ENCODE measurements at regions not wholly inside any gene's neighbourhood (a gene's known extent, or its start where the extent isn't known, plus 50 kb on each side); places are given as distances from the start of the nearest gene placed in this dataset.

GRCh38 chr16:77668201-77668600, 54.1 kb upstream of the NUDT7 start:
- no peak for DNase-seq

DNA sequence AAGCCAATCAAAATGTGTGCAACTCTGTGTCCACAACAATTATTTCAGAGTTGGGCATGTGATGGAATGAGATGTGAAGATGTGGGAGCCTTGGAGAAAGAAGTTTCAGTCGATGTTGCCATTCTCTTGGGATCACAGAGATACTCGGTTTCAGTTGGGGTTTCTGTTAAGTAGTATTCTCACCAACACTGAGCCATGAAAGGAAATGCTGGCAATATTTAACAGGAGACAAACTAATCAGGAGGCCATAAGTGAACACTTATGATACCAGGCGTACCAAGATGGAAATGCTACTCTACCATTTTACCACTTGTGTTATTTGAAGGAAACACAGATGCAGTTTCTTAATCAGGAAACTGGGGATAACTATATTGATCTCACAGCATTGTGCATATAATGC, 53.3 kb upstream of the NUDT7 start:
- no peak for DNase-seq

All from NCI-H2171 treated with DMSO at 0.1 percent for 48 hours (cell line).